Thyroid gland (tissue), 4 donors: ENCODE measurements at regions not wholly inside any gene's neighbourhood (a gene's known extent, or its start where the extent isn't known, plus 50 kb on each side); places are given as distances from the start of the nearest gene placed in this dataset.

Source experiments
- CTCF ChIP-seq, 6 experiments: fragments of 200-600 bp in 3 of 6; fragments of 450-650 bp in 3 of 6; sonication (generic) in 3 of 6; IDR thresholded peaks; one replicate each; pipeline ENCODE4 v1.5.1; 2016 to 2019; ENCODE audit warnings: antibody characterized with exemption in 6 of 6, mild to moderate bottlenecking in 2 of 6, inconsistent platforms in 1 of 6, moderate library complexity in 1 of 6
- POLR2A ChIP-seq, 2 donors: fragments of 450-650 bp; IDR thresholded peaks; one replicate each; pipeline ENCODE4 v1.6.1; 2017; ENCODE audit warnings: antibody characterized with exemption in 2 of 2, mild to moderate bottlenecking in 2 of 2, moderate library complexity in 1 of 2

GRCh38 chr10:37479469-37479868, 354.1 kb downstream of the ANKRD30A start:
- no peak for TF ChIP-seq CTCF (IDR thresholded peaks at IDR 0.05)
- no peak for TF ChIP-seq POLR2A (IDR thresholded peaks at IDR 0.05)
